Amygdala (tissue), 56 donors: ENCODE measurements at regions not wholly inside any gene's neighbourhood (a gene's known extent, or its start where the extent isn't known, plus 50 kb on each side); places are given as distances from the start of the nearest gene placed in this dataset.

Experiments
- DNase-seq, 56 donors: peaks; one replicate each; lab custom pipeline; 2025; lab: John Stamatoyannopoulos, UW

- no peak for DNase-seq
Measured at GRCh38 chr5:73232266-73233041, 59.5 kb downstream of the TMEM174 start.

GRCh38 chr5:73231246-73231778 lies 58.3 kb downstream of the TMEM174 start:
- DNase-seq = no peak

GRCh38 chr5:73230264-73231245 lies 57.6 kb downstream of the TMEM174 start:
- DNase-seq = no peak

- DNase-seq = no peak
Measured at GRCh38 chr5:73229271-73229670, 56.3 kb downstream of the TMEM174 start.

GRCh38 chr5:73228052-73228451 lies 55.1 kb downstream of the TMEM174 start:
- no peak for DNase-seq
